Gastroesophageal sphincter (tissue), 3 donors: ENCODE measurements at regions not wholly inside any gene's neighbourhood (a gene's known extent, or its start where the extent isn't known, plus 50 kb on each side); places are given as distances from the start of the nearest gene placed in this dataset.

Source experiments
- CTCF ChIP-seq, 4 experiments: fragments of 200-600 bp in 2 of 4; fragments of 450-650 bp in 2 of 4; sonication (generic) in 1 of 4; IDR thresholded peaks; one replicate each; pipeline ENCODE4 v1.5.1; 2017 to 2019; ENCODE audit warnings: antibody characterized with exemption in 4 of 4, mild to moderate bottlenecking in 2 of 4, moderate library complexity in 2 of 4
- POLR2A ChIP-seq, 2 donors: fragments of 450-650 bp; IDR thresholded peaks; one replicate each; pipeline ENCODE4 v1.6.1; 2017; ENCODE audit warnings: antibody characterized with exemption in 2 of 2, mild to moderate bottlenecking in 2 of 2, moderate library complexity in 1 of 2

- no peak for TF ChIP-seq CTCF (IDR thresholded peaks at IDR 0.05)
- no peak for TF ChIP-seq POLR2A (IDR thresholded peaks at IDR 0.05)
Measured at GRCh38 chr11:104738208-104738607, 160.1 kb downstream of the CASP12 start.
